Keratinocyte (primary cell): ENCODE measurements at regions not wholly inside any gene's neighbourhood (a gene's known extent, or its start where the extent isn't known, plus 50 kb on each side); places are given as distances from the start of the nearest gene placed in this dataset.

Experiments used
- DNase-seq: peaks from one replicate; pipeline ENCODE4 v3.0.0-alpha.2; 2011; ENCODE audit warnings: low read depth, missing footprints, low spot score
- FAIRE-seq: peaks from 2 replicates; lab custom pipeline; 2011; peaks lifted over from hg19 to GRCh38; lab: Jason Lieb, UNC
- H2AFZ ChIP-seq: 2 replicates; pipeline ENCODE4 v1.6.0; 2012; ENCODE audit warnings: low read length, control low read depth, inconsistent platforms; ENCODE audit not compliant: control insufficient read depth
- H3K27ac ChIP-seq: 2 replicates; pipeline ENCODE4 v1.5.1; 2011; ENCODE audit warnings: low read length; ENCODE audit not compliant: control insufficient read depth, insufficient read depth
- H3K27me3 ChIP-seq: 3 replicates; pipeline ENCODE4 v1.6.0; 2011; ENCODE audit warnings: low read length; ENCODE audit not compliant: control insufficient read depth, insufficient read depth; ENCODE audit errors: extremely low read depth
- H3K36me3 ChIP-seq, 2 experiments: 2 replicates in 1 of 2; 3 replicates in 1 of 2; pipeline ENCODE4 v1.5.1; 2011; ENCODE audit warnings: low read length in 2 of 2, mild to moderate bottlenecking in 1 of 2; ENCODE audit not compliant: control insufficient read depth in 2 of 2, insufficient read depth in 2 of 2; ENCODE audit errors: extremely low read depth in 1 of 2
- H3K4me1 ChIP-seq: 3 replicates; pipeline ENCODE4 v1.5.1; 2011; ENCODE audit warnings: low read length; ENCODE audit not compliant: control insufficient read depth, insufficient read depth; ENCODE audit errors: extremely low read depth
- H3K4me2 ChIP-seq: 3 replicates; pipeline ENCODE4 v1.6.0; 2011; ENCODE audit warnings: low read depth, low read length; ENCODE audit not compliant: control insufficient read depth, insufficient read depth; ENCODE audit errors: extremely low read depth
- H3K4me3 ChIP-seq, 3 experiments: fragments of 200-600 bp in 1 of 3; sonication (generic) in 1 of 3; 2 replicates in 2 of 3; 3 replicates in 1 of 3; pipeline ENCODE4 v1.5.1; 2011 to 2016; ENCODE audit warnings: low read length in 3 of 3, mild to moderate bottlenecking in 3 of 3, control low read depth in 2 of 3, inconsistent platforms in 1 of 3, low read depth in 1 of 3, mixed read lengths in 1 of 3, mixed run types in 1 of 3, moderate library complexity in 1 of 3; ENCODE audit not compliant: control insufficient read depth in 2 of 3, insufficient read depth in 2 of 3; ENCODE audit errors: extremely low read depth in 1 of 3
- H3K79me2 ChIP-seq: 2 replicates; pipeline ENCODE4 v1.6.0; 2012; ENCODE audit warnings: low read length; ENCODE audit not compliant: control insufficient read depth, insufficient read depth
- H3K9ac ChIP-seq: 3 replicates; pipeline ENCODE4 v1.6.0; 2011; ENCODE audit warnings: low read length; ENCODE audit not compliant: control insufficient read depth, insufficient read depth; ENCODE audit errors: extremely low read depth
- H3K9me1 ChIP-seq: 3 replicates; pipeline ENCODE4 v1.6.0; 2011; ENCODE audit warnings: low read length; ENCODE audit not compliant: control insufficient read depth, insufficient read depth; ENCODE audit errors: extremely low read depth
- H3K9me3 ChIP-seq: 2 replicates; pipeline ENCODE4 v1.5.1; 2012; ENCODE audit warnings: low read depth, low read length; ENCODE audit not compliant: control insufficient read depth
- H4K20me1 ChIP-seq: 3 replicates; pipeline ENCODE4 v1.6.0; 2011; ENCODE audit warnings: low read length; ENCODE audit not compliant: control insufficient read depth, insufficient read depth; ENCODE audit errors: extremely low read depth
- CTCF ChIP-seq, 3 experiments: IDR thresholded peaks in 1 of 3; conservative IDR thresholded peaks in 1 of 3; optimal IDR thresholded peaks in 1 of 3; 2 replicates in 2 of 3; 3 replicates in 1 of 3; pipeline versions ENCODE3 to v1.5.1; 2011; ENCODE audit warnings: low read length in 3 of 3, mild to moderate bottlenecking in 3 of 3, moderate library complexity in 2 of 3, control low read depth in 1 of 3, inconsistent platforms in 1 of 3; ENCODE audit not compliant: insufficient read depth in 2 of 3; ENCODE audit errors: extremely low read depth in 1 of 3
- EZH2 ChIP-seq: IDR thresholded peaks from one replicate; pipeline ENCODE4 v1.6.1; 2012; ENCODE audit warnings: inconsistent platforms, mild to moderate bottlenecking, low read length, moderate library complexity
- dilution Hi-C: fragments of 300-500 bp; cut with MboI; formaldehyde crosslinking; loops from one replicate; pipeline ENCODE4 v1.7.0; 2020; ENCODE audit warnings: low sequenced_read_pairs; ENCODE audit not compliant: extremely low pct_ligation_motif_present

GRCh38 chr14:86787717-86788116 lies 1205.3 kb downstream of the GALC start:
- Histone ChIP-seq H3K79me2 (no peaks in the 10 kb centered on the region), H2AFZ (no peak overlapping the region), H3K4me2 (no peak overlapping the region), H3K4me3 (no peak overlapping the region), H3K9ac (no peak overlapping the region), H3K36me3 (no peaks in the 10 kb centered on the region), H3K9me1 (no peaks in the 10 kb centered on the region), H3K4me1 (peaks cover 4% of the 10 kb centered on the region), H3K9me3 (no peaks in the 10 kb centered on the region), H3K27me3 (no peaks in the 10 kb centered on the region), H4K20me1 (no peaks in the 10 kb centered on the region), H3K27ac (no peak overlapping the region)
- TF ChIP-seq EZH2 (no peak), CTCF (optimal IDR thresholded peaks at IDR 0.05 in 1 of 3, IDR thresholded peaks at IDR 0.05 in 1 of 3, conservative IDR thresholded peaks at IDR 0.05 in 1 of 3; ENCODE audit: extremely low read depth in 1 of 3, insufficient read depth in 2 of 3, low read length in 3 of 3) (no peak)
- dilution Hi-C loops = no loop called here
- FAIRE-seq (no peak), DNase-seq (no peak)

- no peak for FAIRE-seq
- no peak for TF ChIP-seq EZH2
- no peak for TF ChIP-seq CTCF (optimal IDR thresholded peaks at IDR 0.05 in 1 of 3, IDR thresholded peaks at IDR 0.05 in 1 of 3, conservative IDR thresholded peaks at IDR 0.05 in 1 of 3; ENCODE audit: extremely low read depth in 1 of 3, insufficient read depth in 2 of 3, low read length in 3 of 3)
- H2AFZ ChIP-seq = no peak overlapping the region
- no peaks in the 10 kb centered on the region for H4K20me1 ChIP-seq
- H3K4me1 ChIP-seq = peaks cover 9% of the 10 kb centered on the region
- no peaks in the 10 kb centered on the region for H3K9me1 ChIP-seq
- no peak overlapping the region for H3K4me2 ChIP-seq
- H3K9me3 ChIP-seq = no peaks in the 10 kb centered on the region
- H3K9ac ChIP-seq = no peak overlapping the region
- dilution Hi-C loops = no loop called here
- no peaks in the 10 kb centered on the region for H3K36me3 ChIP-seq
- no peak for DNase-seq
- no peaks in the 10 kb centered on the region for H3K27me3 ChIP-seq
- H3K79me2 ChIP-seq = no peaks in the 10 kb centered on the region
- no peak overlapping the region for H3K4me3 ChIP-seq
- no peak overlapping the region for H3K27ac ChIP-seq
These were observed 1210.8 kb downstream of the GALC start for GRCh38 chr14:86782092-86782580.
